ENCODE measurements at regions not wholly inside any gene's neighbourhood (a gene's known extent, or its start where the extent isn't known, plus 50 kb on each side); places are given as distances from the start of the nearest gene placed in this dataset.

DNA sequence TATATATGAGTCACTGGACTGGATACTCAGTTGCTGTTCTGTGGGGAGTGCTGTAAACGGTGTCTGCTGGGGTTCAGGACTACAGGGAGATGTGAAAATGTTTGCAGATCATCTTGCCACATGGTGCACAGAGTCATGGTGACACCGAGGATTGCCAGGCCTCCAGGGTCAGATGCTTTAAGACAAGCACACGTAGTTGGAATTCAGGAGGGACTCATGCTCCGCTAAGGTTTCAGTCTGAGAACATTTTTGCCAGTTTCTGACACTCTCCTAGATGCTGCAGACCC lies 211.3 kb downstream of the CXCL12 start:
- no peak overlapping the region for H3K4me2 ChIP-seq (ENCODE audit: insufficient read depth in 1 of 2, low read depth in 2 of 2, low read length in 2 of 2)
- H2AK5ac ChIP-seq (ENCODE audit: low read depth, low read length): no peak overlapping the region
- H2BK15ac ChIP-seq (ENCODE audit: low read length): no peak overlapping the region
- H3K4ac ChIP-seq (replicated peaks; ENCODE audit: insufficient read length, low read depth, low read length): no peak overlapping the region
- H3K79me1 ChIP-seq (ENCODE audit: low read depth, low read length): no peaks in the 10 kb centered on the region
- no peak overlapping the region for H3K27ac ChIP-seq (ENCODE audit: low read depth, low read length)
- H3K36me3 ChIP-seq (ENCODE audit: control insufficient read depth in 2 of 4, insufficient read depth in 4 of 4, low read length in 3 of 4): no peaks in the 10 kb centered on the region
- H2BK120ac ChIP-seq (replicated peaks; ENCODE audit: low read depth, low read length): no peak overlapping the region
- no peak overlapping the region for H3K56ac ChIP-seq (replicated peaks; ENCODE audit: insufficient read length, low read depth, low read length)
- 0 out of 2 replicates have a peak overlapping the region, but pooled peaks have one; percentile 18 for H2AFZ ChIP-seq (ENCODE audit: low read length)
- FAIRE-seq: no peak
- ChIA-PET POLR2A (ENCODE audit: partially characterized antibody) (no interaction called here), CTCF (ENCODE audit: partially characterized antibody) (interaction anchor here (0.8 to 2.8 kb wide), 4 partner anchors 13 to 292 kb away, joined by 3 to 6 read pairs (median 4); no protein-coding TSS in a partner anchor)
- no peaks in the 10 kb centered on the region for H4K20me1 ChIP-seq (replicated peaks in 1 of 2; ENCODE audit: control insufficient read depth in 1 of 2, insufficient read depth in 2 of 2, low read length in 2 of 2)
- no peak overlapping the region for H3K4me3 ChIP-seq (ENCODE audit: extremely low read depth in 1 of 4, insufficient read depth in 2 of 4, low read depth in 3 of 4, low read length in 4 of 4)
- H3K9ac ChIP-seq (replicated peaks in 1 of 4; ENCODE audit: extremely low read depth in 1 of 4, low read depth in 3 of 4, low read length in 3 of 4): no peak overlapping the region
- no peak overlapping the region for H2BK20ac ChIP-seq (ENCODE audit: low read length)
- no peak overlapping the region for H3K18ac ChIP-seq (ENCODE audit: extremely low read depth, low read length)
- no peaks in the 10 kb centered on the region for H3K9me3 ChIP-seq (ENCODE audit: insufficient read depth in 2 of 2, low read depth in 1 of 2, low read length in 1 of 2)
- no peaks in the 10 kb centered on the region for H3K79me2 ChIP-seq (ENCODE audit: control insufficient read depth in 1 of 2, insufficient read depth in 2 of 2, low read length in 2 of 2)
- H3K23me2 ChIP-seq (ENCODE audit: low read depth, low read length): no peaks in the 10 kb centered on the region
- 0 out of 7 replicates have a peak, but pooled peaks cover 0 to 4% (median 0%) of the 10 kb centered on the region in 4 experiments for H3K4me1 ChIP-seq (replicated peaks in 1 of 4; ENCODE audit: control insufficient read depth in 3 of 4, insufficient read depth in 4 of 4, low read length in 3 of 4)
- H2BK12ac ChIP-seq (ENCODE audit: low read depth, low read length): no peak overlapping the region
- no peak overlapping the region for H2BK5ac ChIP-seq (ENCODE audit: low read depth, low read length)
- no peaks in the 10 kb centered on the region for H3K27me3 ChIP-seq (replicated peaks in 1 of 4; ENCODE audit: control insufficient read depth in 3 of 4, extremely low read depth in 1 of 4, insufficient read depth in 3 of 4, low read length in 3 of 4)
- WGBS, 2 experiments (ENCODE audit: extremely low coverage in 1 of 2, insufficient coverage in 1 of 2, insufficient read length in 1 of 2, insufficient replicate concordance in 2 of 2, low coverage in 1 of 2, low lambda C conversion rate in 2 of 2, missing lambda C conversion rate in 1 of 2): 96% methylated on average over 4 of the region's 4 CpGs; no CpG with 5 or more reads in 1 of the 2 experiments
- no peak for DNase-seq (ENCODE audit: low read depth in 1 of 2, low spot score in 2 of 2)
- no peak overlapping the region for H4K5ac ChIP-seq (ENCODE audit: insufficient read length, low read depth, low read length)
- no peak overlapping the region for H3K14ac ChIP-seq (ENCODE audit: insufficient read length)
- no peak overlapping the region for H4K8ac ChIP-seq (ENCODE audit: extremely low read depth, insufficient read depth, low read length)
- no peak overlapping the region for H3K23ac ChIP-seq (ENCODE audit: insufficient read length)
- H4K91ac ChIP-seq (replicated peaks; ENCODE audit: insufficient read length, low read length): no peak overlapping the region
- TF ChIP-seq MAFK (IDR thresholded peaks at IDR 0.05; ENCODE audit: low read depth, low read length): no peak
- TF ChIP-seq KDM5A (IDR thresholded peaks at IDR 0.05; ENCODE audit: low read length): no peak
- TF ChIP-seq ASH2L (IDR thresholded peaks at IDR 0.05; ENCODE audit: low read length): no peak
- TF ChIP-seq BRCA1 (IDR thresholded peaks at IDR 0.05; ENCODE audit: low read depth, low read length): no peak

All from H1 (cell line).